Ascending aorta (tissue), 2 donors: ENCODE measurements at regions not wholly inside any gene's neighbourhood (a gene's known extent, or its start where the extent isn't known, plus 50 kb on each side); places are given as distances from the start of the nearest gene placed in this dataset.

Experiments
- DNase-seq, 2 donors: peaks; one replicate each; pipeline ENCODE4 v3.0.0-alpha.2; 2019; ENCODE audit warnings: low spot score in 2 of 2
- H3K27ac ChIP-seq, 2 donors: fragments of 200-600 bp; sonication (generic); one replicate each; pipeline ENCODE4 v1.5.1; 2016 to 2017; ENCODE audit warnings: mild to moderate bottlenecking in 1 of 2
- H3K27me3 ChIP-seq: fragments of 200-600 bp; sonication (generic); one replicate; pipeline ENCODE4 v1.5.1; 2017
- H3K36me3 ChIP-seq, 2 donors: fragments of 200-600 bp; sonication (generic); one replicate each; pipeline ENCODE4 v1.5.1; 2016
- H3K4me1 ChIP-seq, 2 donors: fragments of 200-600 bp; sonication (generic); one replicate each; pipeline ENCODE4 v1.5.1; 2016 to 2017; ENCODE audit warnings: mild to moderate bottlenecking in 1 of 2
- H3K4me3 ChIP-seq, 2 donors: fragments of 200-600 bp; sonication (generic); one replicate each; pipeline ENCODE4 v1.5.1; 2016 to 2017; ENCODE audit warnings: mild to moderate bottlenecking in 1 of 2
- H3K9me3 ChIP-seq, 2 donors: fragments of 200-600 bp; sonication (generic); one replicate each; pipeline ENCODE4 v1.5.1; 2016
- intact Hi-C: fragments of 100-400 bp; cut with DNase I; formaldehyde crosslinking; loops from one replicate; pipeline ENCODE4 v1.15.1; 2023
- TF ChIP-seq, protein P1 (sequence below), 3 experiments: fragments of 200-600 bp in 2 of 3; fragments of 450-650 bp in 1 of 3; sonication (generic) in 2 of 3; IDR thresholded peaks; one replicate each; pipeline ENCODE4 v1.5.1; 2016 to 2019; ENCODE audit warnings: antibody characterized with exemption in 3 of 3, mild to moderate bottlenecking in 1 of 3, moderate library complexity in 1 of 3

DNA sequence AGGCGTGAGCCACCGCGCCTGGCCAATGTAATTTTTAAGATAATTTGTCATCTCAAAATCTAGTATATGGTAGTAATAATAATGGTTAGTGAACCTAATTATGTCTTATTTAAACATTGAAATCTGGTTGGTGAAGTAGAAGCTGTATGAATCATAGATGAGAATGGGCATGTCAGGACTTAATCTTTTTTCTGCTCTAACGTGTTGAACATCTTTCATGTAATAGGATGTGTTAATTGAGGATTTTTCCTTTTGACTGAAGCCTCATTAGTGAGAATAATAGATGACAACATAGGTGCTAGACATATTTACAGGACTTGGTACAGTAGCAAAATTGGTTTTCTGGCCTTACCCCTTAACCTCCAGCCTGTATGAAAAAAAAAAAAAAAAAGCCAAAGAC lies 835.6 kb downstream of the IGSF11 start:
- no peaks in the 10 kb centered on the region for H3K27me3 ChIP-seq
- no peaks in the 10 kb centered on the region for H3K36me3 ChIP-seq
- no peak overlapping the region for H3K27ac ChIP-seq
- TF ChIP-seq, protein P1, sequence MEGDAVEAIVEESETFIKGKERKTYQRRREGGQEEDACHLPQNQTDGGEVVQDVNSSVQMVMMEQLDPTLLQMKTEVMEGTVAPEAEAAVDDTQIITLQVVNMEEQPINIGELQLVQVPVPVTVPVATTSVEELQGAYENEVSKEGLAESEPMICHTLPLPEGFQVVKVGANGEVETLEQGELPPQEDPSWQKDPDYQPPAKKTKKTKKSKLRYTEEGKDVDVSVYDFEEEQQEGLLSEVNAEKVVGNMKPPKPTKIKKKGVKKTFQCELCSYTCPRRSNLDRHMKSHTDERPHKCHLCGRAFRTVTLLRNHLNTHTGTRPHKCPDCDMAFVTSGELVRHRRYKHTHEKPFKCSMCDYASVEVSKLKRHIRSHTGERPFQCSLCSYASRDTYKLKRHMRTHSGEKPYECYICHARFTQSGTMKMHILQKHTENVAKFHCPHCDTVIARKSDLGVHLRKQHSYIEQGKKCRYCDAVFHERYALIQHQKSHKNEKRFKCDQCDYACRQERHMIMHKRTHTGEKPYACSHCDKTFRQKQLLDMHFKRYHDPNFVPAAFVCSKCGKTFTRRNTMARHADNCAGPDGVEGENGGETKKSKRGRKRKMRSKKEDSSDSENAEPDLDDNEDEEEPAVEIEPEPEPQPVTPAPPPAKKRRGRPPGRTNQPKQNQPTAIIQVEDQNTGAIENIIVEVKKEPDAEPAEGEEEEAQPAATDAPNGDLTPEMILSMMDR (IDR thresholded peaks at IDR 0.05): no peak
- H3K9me3 ChIP-seq: peaks cover 5 to 6% of the 10 kb centered on the region in 2 donors
- H3K4me3 ChIP-seq: no peak overlapping the region
- no peak for DNase-seq
- H3K4me1 ChIP-seq: no peaks in the 10 kb centered on the region
- intact Hi-C loops: no loop called here

DNA sequence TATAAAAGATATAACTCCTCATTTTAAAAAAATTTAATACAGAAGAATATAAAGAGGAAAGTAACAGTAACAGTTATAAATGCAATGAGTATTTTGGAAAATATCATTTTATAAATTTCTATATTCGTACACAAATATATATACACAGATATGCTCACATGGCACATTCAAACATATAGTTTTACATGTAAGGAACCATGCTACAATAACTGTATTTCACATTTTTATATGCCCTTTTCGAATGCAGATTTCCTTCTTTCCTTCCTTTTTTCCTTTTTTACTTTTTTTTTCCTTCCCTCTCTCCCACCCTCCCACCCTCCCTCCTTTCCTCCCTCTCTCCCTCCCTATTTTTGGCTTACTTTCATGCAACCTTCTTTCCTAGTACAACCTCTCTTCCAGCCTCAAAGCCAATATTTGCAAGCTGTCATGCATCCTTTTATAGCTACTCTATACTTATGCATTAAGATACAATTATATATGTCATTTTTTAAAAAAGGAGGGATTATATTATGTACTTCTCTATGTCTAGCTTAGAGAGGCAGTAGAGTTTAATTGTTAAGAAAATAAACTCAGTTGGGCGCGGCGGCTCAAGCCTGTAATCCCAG lies 830.5 kb downstream of the IGSF11 start:
- intact Hi-C loops: no loop called here
- no peaks in the 10 kb centered on the region for H3K36me3 ChIP-seq
- H3K27me3 ChIP-seq: no peaks in the 10 kb centered on the region
- DNase-seq: no peak
- no peaks in the 10 kb centered on the region for H3K9me3 ChIP-seq
- no peak overlapping the region for H3K4me3 ChIP-seq
- H3K27ac ChIP-seq: no peak overlapping the region
- H3K4me1 ChIP-seq: no peaks in the 10 kb centered on the region
- TF ChIP-seq, protein P1 (IDR thresholded peaks at IDR 0.05): no peak

DNA sequence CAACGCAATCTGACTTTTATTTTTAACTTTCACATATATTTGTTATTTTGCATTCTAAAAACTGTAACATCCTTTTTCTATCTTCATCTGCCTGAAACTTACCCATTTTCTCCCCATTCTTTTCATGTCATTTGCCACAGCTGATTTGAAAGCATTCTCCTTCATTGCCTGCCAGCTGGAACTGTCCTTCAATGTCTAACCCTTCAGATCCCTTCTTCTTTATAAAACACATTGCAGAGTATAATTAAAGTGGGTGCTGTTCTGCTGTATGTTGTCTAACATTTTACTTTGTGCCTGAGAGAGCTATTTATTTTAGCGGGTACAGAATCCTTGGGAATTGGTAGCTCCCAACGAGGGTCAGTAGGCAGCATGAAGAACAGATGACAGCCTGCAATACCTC lies 827.4 kb downstream of the IGSF11 start:
- Histone ChIP-seq H3K27me3 (no peaks in the 10 kb centered on the region), H3K4me1 (no peaks in the 10 kb centered on the region), H3K27ac (no peak overlapping the region), H3K4me3 (no peak overlapping the region), H3K36me3 (no peaks in the 10 kb centered on the region), H3K9me3 (no peaks in the 10 kb centered on the region)
- no peak for DNase-seq
- intact Hi-C loops: no loop called here
- TF ChIP-seq, protein P1 (IDR thresholded peaks at IDR 0.05): no peak

DNA sequence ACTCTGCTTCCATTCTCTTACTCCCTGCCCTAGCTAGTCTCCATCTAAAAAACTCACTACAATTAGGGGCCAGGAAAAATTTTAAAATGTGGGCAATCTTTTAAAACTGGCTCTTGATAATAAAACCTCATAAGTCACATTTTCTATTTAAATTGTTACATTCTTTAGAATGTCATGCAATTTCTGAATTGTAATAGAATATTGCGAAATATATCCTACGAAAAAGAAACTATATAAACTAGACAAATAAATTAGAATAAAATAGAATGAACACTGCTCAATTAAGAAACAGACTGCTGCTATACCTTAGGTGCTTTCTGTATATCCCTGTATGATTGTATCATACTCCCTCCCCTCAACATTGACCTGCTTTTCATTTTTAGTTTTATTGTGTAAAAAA lies 826.0 kb downstream of the IGSF11 start:
- TF ChIP-seq, protein P1 (IDR thresholded peaks at IDR 0.05): no peak
- no peaks in the 10 kb centered on the region for H3K9me3 ChIP-seq
- no peak for DNase-seq
- no peaks in the 10 kb centered on the region for H3K4me1 ChIP-seq
- no peak overlapping the region for H3K27ac ChIP-seq
- intact Hi-C loops: no loop called here
- H3K27me3 ChIP-seq: no peaks in the 10 kb centered on the region
- no peaks in the 10 kb centered on the region for H3K36me3 ChIP-seq
- H3K4me3 ChIP-seq: no peak overlapping the region

DNA sequence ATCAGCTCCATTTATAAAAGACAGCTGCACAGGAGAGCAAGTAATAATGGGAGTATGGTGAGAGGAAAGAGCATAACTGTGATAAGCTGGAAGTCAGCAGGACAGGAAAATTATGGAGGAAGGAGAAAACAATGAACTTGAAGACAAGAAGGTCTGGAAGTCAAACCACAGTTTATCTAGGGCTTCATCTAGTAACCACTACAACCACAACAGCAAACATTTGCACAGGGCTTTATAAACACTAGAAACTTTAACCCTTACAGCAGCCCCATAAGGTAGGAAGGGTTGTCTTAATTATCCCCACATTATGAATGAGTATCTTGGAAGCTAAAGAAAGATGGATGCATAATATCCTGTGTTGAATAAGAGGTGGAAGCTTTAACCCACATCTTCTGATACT lies 820.8 kb downstream of the IGSF11 start:
- Histone ChIP-seq H3K4me1 (no peaks in the 10 kb centered on the region), H3K36me3 (no peaks in the 10 kb centered on the region), H3K27ac (no peak overlapping the region), H3K9me3 (no peaks in the 10 kb centered on the region), H3K27me3 (no peaks in the 10 kb centered on the region), H3K4me3 (no peak overlapping the region)
- no peak for DNase-seq
- intact Hi-C loops: no loop called here
- TF ChIP-seq, protein P1 (IDR thresholded peaks at IDR 0.05): no peak

DNA sequence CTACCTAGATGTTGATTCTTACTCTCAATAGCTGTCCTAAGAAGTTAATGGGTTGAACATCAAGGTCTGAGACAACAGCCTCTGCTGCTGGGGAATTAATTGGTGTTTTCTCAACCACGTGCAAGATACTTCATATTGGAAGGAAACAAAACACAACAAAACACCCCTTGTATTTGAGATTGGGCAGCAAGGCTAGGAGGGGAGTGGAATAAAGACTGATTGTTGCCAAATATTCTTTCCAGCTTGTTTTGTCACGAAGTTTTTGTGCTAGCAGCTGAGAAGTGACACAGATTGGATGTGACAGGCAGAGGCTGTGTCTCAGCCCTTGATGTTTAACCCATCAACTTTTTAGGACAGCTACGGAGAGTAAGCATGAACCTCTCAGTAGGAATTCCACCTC lies 808.4 kb downstream of the IGSF11 start:
- TF ChIP-seq, protein P1 (IDR thresholded peaks at IDR 0.05): no peak
- H3K4me1 ChIP-seq: no peaks in the 10 kb centered on the region
- no peaks in the 10 kb centered on the region for H3K36me3 ChIP-seq
- intact Hi-C loops: no loop called here
- H3K27ac ChIP-seq: no peak overlapping the region
- no peak for DNase-seq
- no peaks in the 10 kb centered on the region for H3K27me3 ChIP-seq
- no peaks in the 10 kb centered on the region for H3K9me3 ChIP-seq
- H3K4me3 ChIP-seq: no peak overlapping the region
